SK-N-SH (cell line): ENCODE measurements at regions not wholly inside any gene's neighbourhood (a gene's known extent, or its start where the extent isn't known, plus 50 kb on each side); places are given as distances from the start of the nearest gene placed in this dataset.

ENCODE experiments used
- CTCF ChIA-PET: fragments of 300-600, 350-600 bp; formaldehyde crosslinking; extraction: SDS; loops from one replicate; lab custom pipeline; 2021; lab: Yijun Ruan, JAX
- POLR2A ChIA-PET: fragments of 350-600 bp; sonication (Branson Sonifier 250); formaldehyde crosslinking; extraction: SDS; loops from one replicate; lab custom pipeline; 2020; ENCODE audit warnings: antibody characterized with exemption, inconsistent platforms; lab: Yijun Ruan, JAX
- DNase-seq: peaks from one replicate; pipeline ENCODE4 v3.0.0; 2012
- H2AFZ ChIP-seq: fragments of 200-600 bp; sonication (generic); 2 replicates; pipeline ENCODE4 v1.8.1; 2016; ENCODE audit warnings: antibody characterized with exemption, mild to moderate bottlenecking, low read depth
- H3F3A ChIP-seq: fragments of 200-600 bp; sonication (generic); replicated peaks from 2 replicates; pipeline ENCODE3; 2016; ENCODE audit warnings: antibody characterized with exemption, mild to moderate bottlenecking; ENCODE audit not compliant: insufficient read depth
- H3K27ac ChIP-seq, 2 experiments: fragments of 200-500 bp in 1 of 2; fragments of 200-600 bp in 1 of 2; sonication (Bioruptor generic) in 1 of 2; sonication (generic), shearing (Covaris generic) in 1 of 2; 2 replicates each; pipeline versions ENCODE4 v1.5.1 to v1.6.1; 2014 to 2016; ENCODE audit warnings: low read depth in 2 of 2, inconsistent platforms in 1 of 2, low read length in 1 of 2, mild to moderate bottlenecking in 1 of 2, mixed read lengths in 1 of 2
- H3K27me3 ChIP-seq: fragments of 200-600 bp; sonication (generic), shearing (Covaris generic); 2 replicates; pipeline ENCODE4 v1.6.1; 2016; ENCODE audit warnings: mixed run types; ENCODE audit not compliant: insufficient read depth
- H3K36me3 ChIP-seq, 2 experiments: fragments of 200-500 bp in 1 of 2; fragments of 200-600 bp in 1 of 2; sonication (Bioruptor generic) in 1 of 2; sonication (generic) in 1 of 2; replicated peaks in 1 of 2; 2 replicates each; pipeline versions ENCODE3 to v1.5.1; 2014 to 2016; ENCODE audit warnings: low read length in 1 of 2, mild to moderate bottlenecking in 1 of 2; ENCODE audit not compliant: insufficient read depth in 2 of 2, control insufficient read depth in 1 of 2
- H3K4me1 ChIP-seq, 2 experiments: fragments of 200-500 bp in 1 of 2; fragments of 200-600 bp in 1 of 2; sonication (Bioruptor generic) in 1 of 2; sonication (generic), shearing (Covaris generic) in 1 of 2; 2 replicates each; pipeline versions ENCODE4 v1.5.1 to v1.6.1; 2014 to 2016; ENCODE audit warnings: low read depth in 1 of 2, low read length in 1 of 2, mixed run types in 1 of 2; ENCODE audit not compliant: insufficient read depth in 2 of 2, control insufficient read depth in 1 of 2
- H3K4me2 ChIP-seq: fragments of 200-600 bp; sonication (generic), shearing (Covaris generic); 2 replicates; pipeline ENCODE4 v1.6.1; 2017; ENCODE audit warnings: mixed run types
- H3K4me3 ChIP-seq, 2 experiments: fragments of 200-500 bp in 1 of 2; fragments of 200-600 bp in 1 of 2; sonication (Bioruptor generic) in 1 of 2; sonication (generic), shearing (Covaris generic) in 1 of 2; 2 replicates each; pipeline versions ENCODE4 v1.5.1 to v1.8.1; 2014 to 2016; ENCODE audit warnings: low read depth in 2 of 2, inconsistent platforms in 1 of 2, low read length in 1 of 2, mild to moderate bottlenecking in 1 of 2, mixed read lengths in 1 of 2, moderate library complexity in 1 of 2
- H3K79me2 ChIP-seq: fragments of 200-600 bp; sonication (generic); 2 replicates; pipeline ENCODE4 v1.8.1; 2017; ENCODE audit warnings: mild to moderate bottlenecking; ENCODE audit not compliant: insufficient read depth
- H3K9ac ChIP-seq: fragments of 200-600 bp; sonication (generic); 2 replicates; pipeline ENCODE4 v1.6.1; 2017; ENCODE audit warnings: mixed run types
- H3K9me2 ChIP-seq: fragments of 200-600 bp; sonication (generic); 2 replicates; pipeline ENCODE4 v1.6.1; 2017; ENCODE audit warnings: mixed run types
- H3K9me3 ChIP-seq: fragments of 200-600 bp; sonication (generic); 2 replicates; pipeline ENCODE4 v1.6.1; 2017; ENCODE audit warnings: mixed run types, mild to moderate bottlenecking, moderate library complexity
- H4K20me1 ChIP-seq: fragments of 200-600 bp; sonication (generic); 2 replicates; pipeline ENCODE4 v1.6.1; 2017; ENCODE audit warnings: mild to moderate bottlenecking, mixed run types; ENCODE audit not compliant: insufficient read depth
- FOSL2 ChIP-seq: IDR thresholded peaks from 2 replicates; pipeline ENCODE4 v1.4.0; 2012; ENCODE audit warnings: low read depth, mild to moderate bottlenecking, moderate library complexity, borderline replicate concordance
- GABPA ChIP-seq: IDR thresholded peaks from 2 replicates; pipeline ENCODE4 v1.4.0; 2012; ENCODE audit warnings: low read depth, mild to moderate bottlenecking
- JUND ChIP-seq: IDR thresholded peaks from 2 replicates; pipeline ENCODE4 v1.4.0; 2012
- MEF2A ChIP-seq: IDR thresholded peaks from 2 replicates; pipeline ENCODE4 v1.4.0; 2012; ENCODE audit warnings: low read depth, borderline replicate concordance
- NRF1 ChIP-seq: IDR thresholded peaks from 2 replicates; pipeline ENCODE4 v1.6.1; 2012; ENCODE audit warnings: low read depth, mild to moderate bottlenecking, low read length
- RCOR1 ChIP-seq: fragments of 150-350 bp; IDR thresholded peaks from 2 replicates; pipeline ENCODE4 v1.6.1; 2017; ENCODE audit warnings: antibody characterized with exemption, low read length
- RFX5 ChIP-seq: IDR thresholded peaks from 2 replicates; pipeline ENCODE4 v1.6.1; 2012; ENCODE audit warnings: mild to moderate bottlenecking, improper control_type of control experiment, low read length
- RXRA ChIP-seq: IDR thresholded peaks from 2 replicates; pipeline ENCODE4 v1.4.0; 2012; ENCODE audit warnings: low read depth, mild to moderate bottlenecking, borderline replicate concordance
- SIN3A ChIP-seq: IDR thresholded peaks from 2 replicates; pipeline ENCODE4 v1.6.1; 2012; ENCODE audit warnings: low read depth, mild to moderate bottlenecking, low read length, moderate library complexity, borderline replicate concordance
- TAF1 ChIP-seq: IDR thresholded peaks from 2 replicates; pipeline ENCODE4 v1.6.1; 2012; ENCODE audit warnings: low read depth, mild to moderate bottlenecking, low read length, moderate library complexity, borderline replicate concordance
- TCF12 ChIP-seq: IDR thresholded peaks from 2 replicates; pipeline ENCODE4 v1.4.0; 2012
- TEAD4 ChIP-seq: IDR thresholded peaks from 2 replicates; pipeline ENCODE4 v1.4.0; 2012; ENCODE audit warnings: mild to moderate bottlenecking, borderline replicate concordance; ENCODE audit not compliant: insufficient read depth
- WGBS: methylation state at CpG from one replicate; pipeline ENCODE4 v1.1.6; 2017; ENCODE audit warnings: low lambda C conversion rate; 5-methylcytosine and 5-hydroxymethylcytosine counted together
- TF ChIP-seq, protein P1 (sequence below): IDR thresholded peaks from 2 replicates; pipeline ENCODE4; 2012
- TF ChIP-seq, protein P2 (sequence below): IDR thresholded peaks from 2 replicates; pipeline ENCODE4 v1.4.0; 2012; ENCODE audit warnings: low read depth, borderline replicate concordance

DNA sequence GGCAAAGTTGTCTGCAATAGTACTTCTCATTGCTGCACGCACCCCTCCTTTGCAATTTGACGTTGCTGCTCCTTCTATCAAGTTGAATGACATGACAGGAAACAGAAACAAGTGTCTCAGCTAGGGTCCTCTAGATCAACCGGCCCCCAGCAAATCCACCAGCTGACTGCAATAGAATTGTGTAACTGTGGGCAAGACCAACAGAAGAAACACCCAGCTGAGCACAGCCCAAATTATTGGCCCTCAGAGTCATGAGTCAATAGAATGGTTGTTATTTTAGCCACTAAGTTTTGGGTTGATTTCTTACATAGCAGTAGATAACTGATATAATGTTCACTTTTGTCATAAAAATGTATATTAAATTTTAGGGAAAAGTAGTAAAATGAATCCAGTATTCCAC lies 202.7 kb downstream of the MAFB start:
- H3K4me1 ChIP-seq: no peaks in the 10 kb centered on the region
- H2AFZ ChIP-seq: no peak overlapping the region
- no peak overlapping the region for H3K27ac ChIP-seq
- H3K4me2 ChIP-seq: no peak overlapping the region
- H3F3A ChIP-seq: no peaks in the 10 kb centered on the region
- H3K27me3 ChIP-seq: no peaks in the 10 kb centered on the region
- CTCF ChIA-PET: interaction anchor here (1.4 kb wide), 1 partner anchor 15 kb away, joined by 3 read pairs; no protein-coding TSS in a partner anchor
- no peaks in the 10 kb centered on the region for H3K79me2 ChIP-seq
- POLR2A ChIA-PET: no interaction called here
- H3K9ac ChIP-seq: no peak overlapping the region
- 27% methylated on average over 3 of the region's 3 CpGs for WGBS
- no peaks in the 10 kb centered on the region for H4K20me1 ChIP-seq
- no peaks in the 10 kb centered on the region for H3K9me2 ChIP-seq
- no peak for TF ChIP-seq RFX5
- TF ChIP-seq TEAD4: no peak
- no peak for TF ChIP-seq NRF1
- TF ChIP-seq SIN3A: no peak
- TF ChIP-seq, protein P1, sequence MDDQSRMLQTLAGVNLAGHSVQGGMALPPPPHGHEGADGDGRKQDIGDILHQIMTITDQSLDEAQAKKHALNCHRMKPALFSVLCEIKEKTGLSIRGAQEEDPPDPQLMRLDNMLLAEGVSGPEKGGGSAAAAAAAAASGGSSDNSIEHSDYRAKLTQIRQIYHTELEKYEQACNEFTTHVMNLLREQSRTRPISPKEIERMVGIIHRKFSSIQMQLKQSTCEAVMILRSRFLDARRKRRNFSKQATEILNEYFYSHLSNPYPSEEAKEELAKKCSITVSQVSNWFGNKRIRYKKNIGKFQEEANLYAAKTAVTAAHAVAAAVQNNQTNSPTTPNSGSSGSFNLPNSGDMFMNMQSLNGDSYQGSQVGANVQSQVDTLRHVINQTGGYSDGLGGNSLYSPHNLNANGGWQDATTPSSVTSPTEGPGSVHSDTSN: no peak
- no peak for TF ChIP-seq TAF1
- TF ChIP-seq, all 33 proteins: peak for 0
- no peak for DNase-seq
- no peaks in the 10 kb centered on the region for H3K36me3 ChIP-seq
- H3K9me3 ChIP-seq: no peaks in the 10 kb centered on the region
- no peak overlapping the region for H3K4me3 ChIP-seq

DNA sequence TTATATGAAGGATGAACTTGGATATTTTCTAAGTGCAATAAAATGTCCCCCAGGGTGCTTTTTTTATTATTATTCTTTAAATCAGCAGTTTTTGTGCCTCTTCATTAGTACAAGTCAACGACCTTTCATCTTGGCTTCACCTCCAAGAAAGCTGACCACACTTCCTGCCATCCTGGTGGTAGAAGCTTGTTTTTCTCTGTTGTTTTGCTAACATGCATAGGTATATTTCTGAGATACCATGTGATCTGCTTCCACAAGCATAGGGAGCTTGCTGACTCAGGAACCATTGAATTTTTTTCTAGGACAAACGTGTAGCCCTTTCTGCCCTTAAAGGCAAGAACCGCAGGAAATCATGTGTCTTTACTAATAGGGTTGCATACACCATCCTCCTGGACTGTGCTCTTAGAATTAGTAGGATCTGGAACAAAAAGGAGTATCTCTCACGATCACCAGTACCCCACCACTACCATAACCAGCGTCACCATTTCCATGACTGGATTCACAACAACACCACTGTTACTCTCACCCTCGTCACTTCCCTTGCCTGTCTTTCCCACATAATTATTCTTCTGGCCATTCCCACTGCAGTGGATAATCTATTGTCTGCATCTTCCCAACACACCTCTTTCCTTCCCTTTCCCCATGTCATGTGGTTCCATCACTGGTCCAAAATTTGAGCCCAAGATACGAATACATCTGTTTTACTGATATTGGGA lies 207.1 kb downstream of the MAFB start:
- no peaks in the 10 kb centered on the region for H3K9me2 ChIP-seq
- H3K4me1 ChIP-seq: no peaks in the 10 kb centered on the region
- no peaks in the 10 kb centered on the region for H3K36me3 ChIP-seq
- no peaks in the 10 kb centered on the region for H3K9me3 ChIP-seq
- H3K9ac ChIP-seq: no peak overlapping the region
- CTCF ChIA-PET: no interaction called here
- H3K4me3 ChIP-seq: no peak overlapping the region
- 20% methylated on average over 7 of the region's 7 CpGs for WGBS
- POLR2A ChIA-PET: no interaction called here
- no peaks in the 10 kb centered on the region for H3F3A ChIP-seq
- no peak for DNase-seq
- H3K27me3 ChIP-seq: no peaks in the 10 kb centered on the region
- no peak overlapping the region for H2AFZ ChIP-seq
- no peaks in the 10 kb centered on the region for H4K20me1 ChIP-seq
- H3K79me2 ChIP-seq: no peaks in the 10 kb centered on the region
- no peak for TF ChIP-seq TCF12
- TF ChIP-seq TAF1: no peak
- TF ChIP-seq MEF2A: no peak
- TF ChIP-seq RCOR1: no peak
- no peak for TF ChIP-seq JUND
- TF ChIP-seq TEAD4: no peak
- TF ChIP-seq GABPA: no peak
- TF ChIP-seq FOSL2: no peak
- TF ChIP-seq, protein P2, sequence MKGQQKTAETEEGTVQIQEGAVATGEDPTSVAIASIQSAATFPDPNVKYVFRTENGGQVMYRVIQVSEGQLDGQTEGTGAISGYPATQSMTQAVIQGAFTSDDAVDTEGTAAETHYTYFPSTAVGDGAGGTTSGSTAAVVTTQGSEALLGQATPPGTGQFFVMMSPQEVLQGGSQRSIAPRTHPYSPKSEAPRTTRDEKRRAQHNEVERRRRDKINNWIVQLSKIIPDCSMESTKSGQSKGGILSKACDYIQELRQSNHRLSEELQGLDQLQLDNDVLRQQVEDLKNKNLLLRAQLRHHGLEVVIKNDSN: no peak
- no peak for TF ChIP-seq RXRA
- H3K27ac ChIP-seq: no peak overlapping the region
- no peak overlapping the region for H3K4me2 ChIP-seq
